ENCODE measurements at regions not wholly inside any gene's neighbourhood (a gene's known extent, or its start where the extent isn't known, plus 50 kb on each side); places are given as distances from the start of the nearest gene placed in this dataset.

- H3K27ac ChIP-seq (ENCODE audit: low read length): no peak overlapping the region
- no peaks in the 10 kb centered on the region for H3K36me3 ChIP-seq (ENCODE audit: control insufficient read depth, insufficient read depth, low read length)
- TF ChIP-seq, protein P1, sequence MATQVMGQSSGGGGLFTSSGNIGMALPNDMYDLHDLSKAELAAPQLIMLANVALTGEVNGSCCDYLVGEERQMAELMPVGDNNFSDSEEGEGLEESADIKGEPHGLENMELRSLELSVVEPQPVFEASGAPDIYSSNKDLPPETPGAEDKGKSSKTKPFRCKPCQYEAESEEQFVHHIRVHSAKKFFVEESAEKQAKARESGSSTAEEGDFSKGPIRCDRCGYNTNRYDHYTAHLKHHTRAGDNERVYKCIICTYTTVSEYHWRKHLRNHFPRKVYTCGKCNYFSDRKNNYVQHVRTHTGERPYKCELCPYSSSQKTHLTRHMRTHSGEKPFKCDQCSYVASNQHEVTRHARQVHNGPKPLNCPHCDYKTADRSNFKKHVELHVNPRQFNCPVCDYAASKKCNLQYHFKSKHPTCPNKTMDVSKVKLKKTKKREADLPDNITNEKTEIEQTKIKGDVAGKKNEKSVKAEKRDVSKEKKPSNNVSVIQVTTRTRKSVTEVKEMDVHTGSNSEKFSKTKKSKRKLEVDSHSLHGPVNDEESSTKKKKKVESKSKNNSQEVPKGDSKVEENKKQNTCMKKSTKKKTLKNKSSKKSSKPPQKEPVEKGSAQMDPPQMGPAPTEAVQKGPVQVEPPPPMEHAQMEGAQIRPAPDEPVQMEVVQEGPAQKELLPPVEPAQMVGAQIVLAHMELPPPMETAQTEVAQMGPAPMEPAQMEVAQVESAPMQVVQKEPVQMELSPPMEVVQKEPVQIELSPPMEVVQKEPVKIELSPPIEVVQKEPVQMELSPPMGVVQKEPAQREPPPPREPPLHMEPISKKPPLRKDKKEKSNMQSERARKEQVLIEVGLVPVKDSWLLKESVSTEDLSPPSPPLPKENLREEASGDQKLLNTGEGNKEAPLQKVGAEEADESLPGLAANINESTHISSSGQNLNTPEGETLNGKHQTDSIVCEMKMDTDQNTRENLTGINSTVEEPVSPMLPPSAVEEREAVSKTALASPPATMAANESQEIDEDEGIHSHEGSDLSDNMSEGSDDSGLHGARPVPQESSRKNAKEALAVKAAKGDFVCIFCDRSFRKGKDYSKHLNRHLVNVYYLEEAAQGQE (IDR thresholded peaks at IDR 0.05; ENCODE audit: insufficient read depth in 1 of 2, low read depth in 2 of 2, low read length in 1 of 2): no peak
- TF ChIP-seq TCF7L2 (IDR thresholded peaks at IDR 0.05; ENCODE audit: low read depth, low read length): no peak
- DNase-seq (ENCODE audit: low read depth, low spot score) (no peak), ATAC-seq (no peak)
- no TSS peak for BruUV-seq (replicated peaks)
- intact Hi-C loops (cut with micrococcal nuclease; ENCODE audit: unreplicated experiment) (no loop called here), in situ Hi-C loops (cut with HindIII; ENCODE audit: low pct_unique_long_range_greater_than_20kb, low sequenced_read_pairs) (no loop called here)
- ChIA-PET POLR2A (interaction anchor here (0.6 kb wide), 1 partner anchor 44 kb away, joined by 17 read pairs; no protein-coding TSS in a partner anchor), CTCF (no interaction called here)
- H3K27me3 ChIP-seq (ENCODE audit: control insufficient read depth, insufficient read depth, low read length): no peaks in the 10 kb centered on the region
- no peak overlapping the region for H3K4me3 ChIP-seq (ENCODE audit: low read depth in 2 of 2, low read length in 2 of 2)
- H3K4me1 ChIP-seq (ENCODE audit: control insufficient read depth, insufficient read depth, low read length): no peaks in the 10 kb centered on the region
- no peaks in the 10 kb centered on the region for H3K9me3 ChIP-seq (ENCODE audit: control insufficient read depth, insufficient read depth, low read depth, low read length)
Observed at GRCh38 chr2:104938231-104938941, 84.5 kb downstream of the POU3F3 start.

DNA sequence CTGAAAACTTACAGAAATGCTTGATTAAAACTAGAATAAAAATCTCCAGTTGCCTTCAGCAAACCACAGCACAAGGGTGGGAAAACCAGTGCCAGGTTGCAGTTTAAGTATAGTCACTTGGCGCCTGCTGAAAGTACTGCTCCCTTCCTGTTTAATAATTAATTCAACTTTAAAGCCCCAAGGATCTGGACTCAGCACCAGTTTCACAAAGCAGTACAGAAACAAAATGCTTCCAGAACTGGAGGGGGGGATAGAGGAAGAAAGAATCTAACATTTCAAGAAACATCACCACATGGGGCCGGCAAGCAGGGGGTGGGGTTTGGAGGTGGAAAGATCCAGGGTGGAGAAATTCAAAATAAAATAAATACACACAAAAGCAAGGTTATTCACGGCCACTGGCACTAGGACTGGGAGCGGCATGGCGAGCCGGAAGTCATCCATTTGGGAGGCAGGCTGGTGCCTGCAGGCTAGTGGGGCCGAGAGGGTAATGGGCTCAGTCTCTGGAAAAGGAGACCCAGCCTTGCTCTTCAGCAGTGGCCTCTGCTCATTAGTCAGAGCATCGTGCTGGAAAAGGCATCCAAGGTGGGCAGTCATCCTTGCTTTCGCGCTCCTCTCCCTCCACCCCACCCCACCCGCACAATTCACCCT is 85.8 kb downstream of the POU3F3 start:
- in situ Hi-C loops (cut with HindIII; ENCODE audit: low pct_unique_long_range_greater_than_20kb, low sequenced_read_pairs): no loop called here
- Histone ChIP-seq H3K9me3 (ENCODE audit: control insufficient read depth, insufficient read depth, low read depth, low read length) (no peaks in the 10 kb centered on the region), H3K36me3 (ENCODE audit: control insufficient read depth, insufficient read depth, low read length) (no peaks in the 10 kb centered on the region), H3K4me1 (ENCODE audit: control insufficient read depth, insufficient read depth, low read length) (no peaks in the 10 kb centered on the region), H3K27me3 (ENCODE audit: control insufficient read depth, insufficient read depth, low read length) (0 out of 2 replicates have a peak, but pooled peaks cover 2% of the 10 kb centered on the region), H3K4me3 (ENCODE audit: low read depth in 2 of 2, low read length in 2 of 2) (no peak overlapping the region), H3K27ac (ENCODE audit: low read length) (no peak overlapping the region)
- BruUV-seq (replicated peaks): no TSS peak
- TF ChIP-seq, protein P1 (IDR thresholded peaks at IDR 0.05; ENCODE audit: insufficient read depth in 1 of 2, low read depth in 2 of 2, low read length in 1 of 2): no peak
- TF ChIP-seq, protein P2, sequence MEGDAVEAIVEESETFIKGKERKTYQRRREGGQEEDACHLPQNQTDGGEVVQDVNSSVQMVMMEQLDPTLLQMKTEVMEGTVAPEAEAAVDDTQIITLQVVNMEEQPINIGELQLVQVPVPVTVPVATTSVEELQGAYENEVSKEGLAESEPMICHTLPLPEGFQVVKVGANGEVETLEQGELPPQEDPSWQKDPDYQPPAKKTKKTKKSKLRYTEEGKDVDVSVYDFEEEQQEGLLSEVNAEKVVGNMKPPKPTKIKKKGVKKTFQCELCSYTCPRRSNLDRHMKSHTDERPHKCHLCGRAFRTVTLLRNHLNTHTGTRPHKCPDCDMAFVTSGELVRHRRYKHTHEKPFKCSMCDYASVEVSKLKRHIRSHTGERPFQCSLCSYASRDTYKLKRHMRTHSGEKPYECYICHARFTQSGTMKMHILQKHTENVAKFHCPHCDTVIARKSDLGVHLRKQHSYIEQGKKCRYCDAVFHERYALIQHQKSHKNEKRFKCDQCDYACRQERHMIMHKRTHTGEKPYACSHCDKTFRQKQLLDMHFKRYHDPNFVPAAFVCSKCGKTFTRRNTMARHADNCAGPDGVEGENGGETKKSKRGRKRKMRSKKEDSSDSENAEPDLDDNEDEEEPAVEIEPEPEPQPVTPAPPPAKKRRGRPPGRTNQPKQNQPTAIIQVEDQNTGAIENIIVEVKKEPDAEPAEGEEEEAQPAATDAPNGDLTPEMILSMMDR (IDR thresholded peaks at IDR 0.05): no peak
- intact Hi-C loops (cut with micrococcal nuclease; ENCODE audit: unreplicated experiment): no loop called here
- ATAC-seq: no peak
- no peak for DNase-seq (ENCODE audit: low read depth, low spot score)
- CTCF ChIA-PET: no interaction called here
- POLR2A ChIA-PET: no interaction called here
